Sigmoid colon (tissue), 4 donors: ENCODE measurements at regions not wholly inside any gene's neighbourhood (a gene's known extent, or its start where the extent isn't known, plus 50 kb on each side); places are given as distances from the start of the nearest gene placed in this dataset.

ENCODE experiments used
- CTCF ChIP-seq, 4 experiments: fragments of 450-650 bp in 3 of 4; fragments of 200-600 bp in 1 of 4; IDR thresholded peaks; one replicate each; pipeline ENCODE4 v1.5.1; 2016 to 2019; ENCODE audit warnings: antibody characterized with exemption in 4 of 4, mild to moderate bottlenecking in 3 of 4, moderate library complexity in 2 of 4
- POLR2A ChIP-seq, 2 donors: fragments of 450-650 bp; IDR thresholded peaks; one replicate each; pipeline ENCODE4 v1.6.1; 2016; ENCODE audit warnings: antibody characterized with exemption in 2 of 2, mild to moderate bottlenecking in 2 of 2, moderate library complexity in 2 of 2
- POLR2AphosphoS5 ChIP-seq, 4 donors: sonication (generic); formaldehyde crosslinking; IDR thresholded peaks; one replicate each; pipeline ENCODE4 v1.6.1; 2017; ENCODE audit warnings: antibody characterized with exemption in 4 of 4

- TF ChIP-seq POLR2A (IDR thresholded peaks at IDR 0.05) (no peak), CTCF (IDR thresholded peaks at IDR 0.05) (no peak), POLR2AphosphoS5 (IDR thresholded peaks at IDR 0.05) (no peak)
Measured at GRCh38 chr9:102085548-102085947, 347.1 kb upstream of the GRIN3A start.
